ENCODE measurements at regions not wholly inside any gene's neighbourhood (a gene's known extent, or its start where the extent isn't known, plus 50 kb on each side); places are given as distances from the start of the nearest gene placed in this dataset.

GRCh38 chr13:54647275-54647674, 1618.7 kb downstream of the OLFM4 start:
- TF ChIP-seq, protein P1, sequence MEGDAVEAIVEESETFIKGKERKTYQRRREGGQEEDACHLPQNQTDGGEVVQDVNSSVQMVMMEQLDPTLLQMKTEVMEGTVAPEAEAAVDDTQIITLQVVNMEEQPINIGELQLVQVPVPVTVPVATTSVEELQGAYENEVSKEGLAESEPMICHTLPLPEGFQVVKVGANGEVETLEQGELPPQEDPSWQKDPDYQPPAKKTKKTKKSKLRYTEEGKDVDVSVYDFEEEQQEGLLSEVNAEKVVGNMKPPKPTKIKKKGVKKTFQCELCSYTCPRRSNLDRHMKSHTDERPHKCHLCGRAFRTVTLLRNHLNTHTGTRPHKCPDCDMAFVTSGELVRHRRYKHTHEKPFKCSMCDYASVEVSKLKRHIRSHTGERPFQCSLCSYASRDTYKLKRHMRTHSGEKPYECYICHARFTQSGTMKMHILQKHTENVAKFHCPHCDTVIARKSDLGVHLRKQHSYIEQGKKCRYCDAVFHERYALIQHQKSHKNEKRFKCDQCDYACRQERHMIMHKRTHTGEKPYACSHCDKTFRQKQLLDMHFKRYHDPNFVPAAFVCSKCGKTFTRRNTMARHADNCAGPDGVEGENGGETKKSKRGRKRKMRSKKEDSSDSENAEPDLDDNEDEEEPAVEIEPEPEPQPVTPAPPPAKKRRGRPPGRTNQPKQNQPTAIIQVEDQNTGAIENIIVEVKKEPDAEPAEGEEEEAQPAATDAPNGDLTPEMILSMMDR (IDR thresholded peaks at IDR 0.05; ENCODE audit: low read depth, low read length, poor library complexity, severe bottlenecking) = no peak
- no peak for TF ChIP-seq EZH2phosphoT487 (IDR thresholded peaks at IDR 0.05; ENCODE audit: borderline replicate concordance, low read length)
- no peaks in the 10 kb centered on the region for H3F3A ChIP-seq (ENCODE audit: control insufficient read depth, insufficient read depth)
- no peak overlapping the region for H3K4me2 ChIP-seq (ENCODE audit: low read length)
- no peaks in the 10 kb centered on the region for H3K9me3 ChIP-seq (ENCODE audit: control insufficient read depth, insufficient read depth, low read length)
- H3K36me3 ChIP-seq (ENCODE audit: control insufficient read depth, low read length) = no peaks in the 10 kb centered on the region
- H3K4me1 ChIP-seq (ENCODE audit: control insufficient read depth, low read length) = no peaks in the 10 kb centered on the region
- H3K27ac ChIP-seq (ENCODE audit: low read depth, low read length) = no peak overlapping the region
- H3K4me3 ChIP-seq (ENCODE audit: low read length) = no peak overlapping the region
- no peaks in the 10 kb centered on the region for H3K27me3 ChIP-seq (ENCODE audit: control insufficient read depth, low read length)
- H4K20me1 ChIP-seq (ENCODE audit: control insufficient read depth, insufficient read depth, low read depth, low read length) = no peaks in the 10 kb centered on the region
- no peaks in the 10 kb centered on the region for H3K9me2 ChIP-seq (replicated peaks; ENCODE audit: control insufficient read depth, low read length)
- H3K79me2 ChIP-seq (ENCODE audit: control insufficient read depth, low read length) = no peaks in the 10 kb centered on the region

DNA sequence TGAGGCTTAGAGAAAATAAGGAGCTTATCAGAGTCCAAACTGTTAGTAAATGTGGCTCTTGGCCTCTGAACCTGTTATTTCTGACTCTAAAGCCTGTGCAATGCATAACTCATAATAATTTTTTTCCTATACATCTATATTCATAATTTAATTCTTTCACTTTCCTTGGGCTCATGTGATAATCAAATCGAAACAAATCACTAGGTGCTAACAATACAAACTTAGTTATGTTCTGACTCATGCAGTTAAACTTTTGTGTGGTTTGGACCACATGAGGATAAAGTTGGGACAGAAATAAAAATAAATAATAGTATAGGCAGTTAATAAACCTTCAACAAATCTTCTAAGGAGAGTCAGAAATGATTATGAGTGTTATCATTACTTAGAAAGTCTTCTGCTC, 1629.0 kb downstream of the OLFM4 start:
- no peak overlapping the region for H3K27ac ChIP-seq (ENCODE audit: low read depth, low read length)
- peaks cover 5% of the 10 kb centered on the region; the same call in 1 of the 2 replicates for H3K9me3 ChIP-seq (ENCODE audit: control insufficient read depth, insufficient read depth, low read length)
- H3K36me3 ChIP-seq (ENCODE audit: control insufficient read depth, low read length) = no peaks in the 10 kb centered on the region
- H3K27me3 ChIP-seq (ENCODE audit: control insufficient read depth, low read length) = no peaks in the 10 kb centered on the region
- no peaks in the 10 kb centered on the region for H4K20me1 ChIP-seq (ENCODE audit: control insufficient read depth, insufficient read depth, low read depth, low read length)
- H3K4me3 ChIP-seq (ENCODE audit: low read length) = no peak overlapping the region
- H3K79me2 ChIP-seq (ENCODE audit: control insufficient read depth, low read length) = no peaks in the 10 kb centered on the region
- no peaks in the 10 kb centered on the region for H3K9me2 ChIP-seq (replicated peaks; ENCODE audit: control insufficient read depth, low read length)
- no peak for TF ChIP-seq EZH2phosphoT487 (IDR thresholded peaks at IDR 0.05; ENCODE audit: borderline replicate concordance, low read length)
- TF ChIP-seq, protein P1 (IDR thresholded peaks at IDR 0.05; ENCODE audit: low read depth, low read length, poor library complexity, severe bottlenecking) = no peak
- H3F3A ChIP-seq (ENCODE audit: control insufficient read depth, insufficient read depth) = no peaks in the 10 kb centered on the region
- no peaks in the 10 kb centered on the region for H3K4me1 ChIP-seq (ENCODE audit: control insufficient read depth, low read length)
- H3K4me2 ChIP-seq (ENCODE audit: low read length) = no peak overlapping the region

- Histone ChIP-seq H4K20me1 (ENCODE audit: control insufficient read depth, insufficient read depth, low read depth, low read length) (no peaks in the 10 kb centered on the region), H3K9me2 (replicated peaks; ENCODE audit: control insufficient read depth, low read length) (no peaks in the 10 kb centered on the region), H3K9me3 (ENCODE audit: control insufficient read depth, insufficient read depth, low read length) (peaks cover 5% of the 10 kb centered on the region; the same call in 1 of the 2 replicates), H3K27ac (ENCODE audit: low read depth, low read length) (no peak overlapping the region), H3K4me2 (ENCODE audit: low read length) (no peak overlapping the region), H3K4me3 (ENCODE audit: low read length) (no peak overlapping the region), H3F3A (ENCODE audit: control insufficient read depth, insufficient read depth) (no peaks in the 10 kb centered on the region), H3K27me3 (ENCODE audit: control insufficient read depth, low read length) (no peaks in the 10 kb centered on the region), H3K36me3 (ENCODE audit: control insufficient read depth, low read length) (no peaks in the 10 kb centered on the region), H3K4me1 (ENCODE audit: control insufficient read depth, low read length) (no peaks in the 10 kb centered on the region), H3K79me2 (ENCODE audit: control insufficient read depth, low read length) (no peaks in the 10 kb centered on the region)
- TF ChIP-seq, protein P1 (IDR thresholded peaks at IDR 0.05; ENCODE audit: low read depth, low read length, poor library complexity, severe bottlenecking) = no peak
- TF ChIP-seq EZH2phosphoT487 (IDR thresholded peaks at IDR 0.05; ENCODE audit: borderline replicate concordance, low read length) = no peak
These were observed 1630.2 kb downstream of the OLFM4 start for GRCh38 chr13:54658771-54659170.
